Hematopoietic multipotent progenitor cell treated with erythropoietin and hydrocortisone succinate and interleukin-3 and kit ligand, for 17 days (in vitro differentiated cells): ENCODE measurements at regions not wholly inside any gene's neighbourhood (a gene's known extent, or its start where the extent isn't known, plus 50 kb on each side); places are given as distances from the start of the nearest gene placed in this dataset.
"Not testable (repeated sequence)": the region's sequence is repeated elsewhere in the genome, so short reads cannot be mapped to it uniquely, and the experiment has no call there.

ENCODE experiments used
- DNase-seq: peaks from one replicate; pipeline ENCODE4 v3.0.0-alpha.2; 2015; ENCODE audit warnings: low spot score

DNA sequence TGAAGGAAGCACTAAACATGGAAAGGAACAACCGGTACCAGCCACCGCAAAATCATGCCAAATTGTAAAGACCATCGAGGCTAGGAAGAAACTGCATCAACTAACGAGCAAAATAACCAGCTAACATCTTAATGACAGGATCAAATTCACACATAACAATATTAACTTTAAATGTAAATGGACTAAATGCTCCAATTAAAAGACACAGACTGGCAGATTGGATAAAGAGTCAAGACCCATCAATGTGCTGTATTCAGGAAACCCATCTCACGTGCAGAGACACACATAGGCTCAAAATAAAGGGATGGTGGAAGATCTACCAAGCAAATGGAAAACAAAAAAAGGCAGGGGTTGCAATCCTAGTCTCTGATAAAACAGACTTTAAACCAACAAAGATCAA is 206.3 kb downstream of the SLC38A4 start:
- DNase-seq, result not testable (repeated sequence)

DNA sequence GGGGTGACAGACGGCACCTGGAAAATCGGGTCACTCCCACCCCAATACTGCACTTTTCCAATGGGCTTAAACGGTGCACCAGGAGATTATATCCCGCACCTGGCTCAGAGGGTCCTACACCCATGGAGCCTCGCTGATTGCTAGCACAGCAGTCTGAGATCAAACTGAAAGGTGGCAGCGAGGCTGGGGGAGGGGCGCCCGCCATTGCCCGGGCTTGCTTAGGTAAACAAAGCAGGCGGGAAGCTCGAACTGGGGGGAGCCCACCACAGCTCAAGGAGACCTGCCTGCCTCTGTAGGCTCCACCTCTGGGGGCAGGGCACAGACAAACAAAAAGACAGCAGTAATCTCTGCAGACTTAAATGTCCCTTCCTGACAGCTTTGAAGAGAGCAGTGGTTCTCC is 208.1 kb downstream of the SLC38A4 start:
- DNase-seq, result not testable (repeated sequence)

DNA sequence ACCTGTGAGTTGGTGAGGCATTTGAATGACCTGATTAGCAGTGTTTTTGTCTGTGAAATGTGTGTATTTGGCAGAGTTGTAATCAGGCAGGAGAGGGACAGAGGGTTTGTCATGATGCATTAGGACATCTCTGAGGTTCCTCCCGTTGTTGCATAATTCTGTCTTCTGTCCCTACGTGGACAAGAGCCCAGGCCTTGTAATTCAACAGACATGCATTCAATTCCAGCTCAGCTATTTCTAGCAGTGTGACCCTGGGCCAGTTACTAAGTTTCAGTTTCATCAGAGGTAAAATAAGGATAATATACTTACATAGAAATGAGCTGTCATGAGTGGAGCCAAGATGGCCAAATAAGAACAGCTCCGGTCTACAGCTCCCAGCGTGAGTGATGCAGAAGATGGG is 208.6 kb downstream of the SLC38A4 start:
- DNase-seq, result no peak

DNA sequence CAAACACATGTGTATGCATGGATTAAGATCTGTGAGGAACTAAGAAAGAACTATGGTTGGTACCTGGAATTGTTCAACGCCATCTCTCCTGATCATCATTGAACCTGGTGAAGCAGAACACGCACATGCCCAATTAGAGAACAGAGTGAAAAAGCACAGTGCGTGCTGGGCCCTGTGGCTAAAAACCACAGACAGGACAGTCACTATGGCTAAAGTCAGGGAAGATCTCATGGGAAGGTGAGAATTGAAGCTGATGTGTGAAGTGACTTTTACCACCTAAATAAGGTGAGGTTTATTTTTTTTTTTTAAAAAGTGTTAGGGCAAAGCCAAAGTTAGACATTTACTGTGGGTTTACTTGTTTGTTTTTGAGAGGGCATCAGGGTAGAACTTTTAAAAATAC is 215.0 kb downstream of the SLC38A4 start:
- no peak for DNase-seq

DNA sequence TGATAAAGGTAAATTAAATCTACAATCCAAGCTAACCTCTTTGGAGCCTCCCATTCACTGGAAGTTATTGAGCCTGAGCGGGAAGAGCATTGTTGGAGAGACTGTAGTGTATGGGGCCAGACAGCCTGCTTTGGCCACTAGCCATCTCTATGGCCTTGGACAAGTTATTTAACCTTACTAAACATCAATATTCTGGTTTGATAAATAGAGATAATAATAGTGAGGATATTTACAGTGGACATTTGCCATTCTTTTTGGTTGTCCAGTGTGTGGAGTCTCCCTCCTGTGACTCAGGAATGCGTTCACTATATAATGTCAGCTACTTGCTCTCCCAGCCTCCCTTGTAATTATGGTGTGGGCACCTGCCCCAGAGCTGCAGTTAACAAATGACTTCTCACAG is 216.1 kb downstream of the SLC38A4 start:
- no peak for DNase-seq

DNA sequence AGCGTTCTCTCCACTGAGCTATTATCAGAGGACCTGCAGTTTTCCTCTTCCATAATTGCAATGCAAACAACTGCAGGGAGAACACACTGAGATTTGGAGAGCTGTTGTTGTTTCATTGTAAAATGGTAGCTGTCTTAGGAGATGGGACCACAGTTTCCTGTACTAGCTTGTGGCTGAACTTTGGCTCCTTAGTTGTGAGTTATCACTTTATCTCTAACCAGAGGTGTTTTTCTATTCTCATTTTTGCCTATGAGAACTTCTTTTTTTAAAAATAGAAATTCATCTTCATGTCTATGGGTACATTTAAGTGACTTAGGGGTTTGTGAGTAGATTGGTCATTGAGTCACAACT is 216.5 kb downstream of the SLC38A4 start:
- DNase-seq, result no peak

DNA sequence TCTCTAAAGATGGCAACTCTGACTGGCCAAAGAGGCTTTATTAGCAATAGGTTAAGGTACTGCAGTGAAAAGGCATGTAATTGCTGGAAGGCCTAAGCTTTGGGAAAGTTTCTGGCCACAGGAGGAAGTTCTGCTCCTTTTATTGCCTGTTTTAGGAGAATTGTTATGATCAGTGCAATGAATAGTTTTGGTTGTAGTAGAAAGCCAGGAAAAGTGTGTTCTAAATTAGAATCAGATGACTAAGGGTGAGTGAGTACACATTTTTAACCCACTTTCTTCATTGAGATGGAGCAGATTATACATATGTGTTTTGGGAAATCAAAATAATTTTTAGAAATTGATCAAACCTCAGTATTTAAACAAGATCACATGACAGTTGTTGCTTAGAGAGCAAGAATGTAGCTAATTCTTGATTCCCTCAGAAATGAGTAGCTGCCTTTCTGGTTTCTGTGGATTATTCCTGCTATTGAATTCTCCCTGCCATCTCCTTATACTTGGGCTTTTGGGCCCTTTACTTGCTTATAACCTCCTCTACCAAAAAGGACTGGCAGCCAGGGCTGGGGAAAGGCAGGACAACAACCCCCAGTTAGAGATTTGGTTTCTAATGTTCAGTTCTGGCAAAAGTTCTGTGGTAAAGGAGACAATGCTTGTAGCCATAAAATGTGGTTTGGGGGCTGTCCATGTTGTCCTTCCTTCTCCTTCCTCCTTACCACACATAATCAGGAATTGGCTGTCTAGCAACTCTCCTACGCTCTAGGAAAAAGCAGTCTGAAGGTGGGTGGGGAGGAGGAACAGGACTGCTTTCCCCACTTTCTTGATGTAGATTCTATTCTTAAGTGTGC is 217.1 kb downstream of the SLC38A4 start:
- no peak for DNase-seq

DNA sequence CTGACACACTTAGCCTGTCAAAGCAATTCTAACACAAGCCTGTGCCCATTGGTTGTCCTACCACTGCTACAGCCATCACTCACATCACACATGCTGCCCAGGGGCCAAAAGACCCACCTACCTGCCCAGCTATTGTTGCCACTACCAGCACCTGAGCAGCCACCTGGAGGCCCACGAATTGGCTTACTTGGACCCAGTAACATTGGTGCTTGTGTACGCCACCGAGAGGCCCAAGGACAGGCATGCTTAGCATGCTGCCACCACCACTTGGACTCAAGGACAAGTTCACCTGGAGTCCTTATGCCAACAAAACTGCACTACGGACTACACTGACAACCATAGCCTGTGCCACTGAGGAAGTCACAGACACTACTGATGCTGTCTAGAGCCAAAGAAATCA is 221.1 kb downstream of the SLC38A4 start:
- no peak for DNase-seq

DNA sequence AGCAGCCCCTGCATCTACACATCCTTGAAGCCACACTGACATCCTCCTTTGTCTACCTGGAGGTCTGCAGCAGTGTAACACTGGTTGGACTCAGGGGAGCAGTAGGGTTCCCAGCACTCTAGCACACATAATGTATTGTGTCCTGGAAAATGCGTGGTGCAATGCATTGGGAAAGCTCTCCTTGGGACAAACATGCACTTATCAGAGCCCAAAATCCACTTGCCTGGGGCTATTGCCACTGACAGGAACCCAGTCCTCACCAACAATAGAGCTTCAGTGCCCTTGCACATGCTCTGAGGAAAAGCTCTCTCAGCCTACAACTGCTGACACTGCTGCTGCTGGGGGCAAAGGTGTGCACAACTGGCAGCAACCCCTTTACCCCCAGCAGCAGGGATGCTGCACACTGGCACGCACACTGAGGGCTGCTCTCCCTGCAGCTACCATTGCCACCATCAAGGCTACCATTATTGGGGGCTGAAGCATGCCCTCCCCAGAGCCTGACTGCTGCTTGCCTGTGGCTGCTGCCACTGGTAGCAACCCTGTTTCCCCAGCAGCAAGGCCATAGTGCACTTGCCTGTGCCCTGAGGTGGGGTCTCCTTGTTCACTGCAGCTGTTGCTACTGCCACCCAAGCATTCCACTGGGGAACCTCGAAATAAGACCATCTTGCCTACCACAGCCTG is 221.9 kb downstream of the SLC38A4 start:
- DNase-seq, result no peak

DNA sequence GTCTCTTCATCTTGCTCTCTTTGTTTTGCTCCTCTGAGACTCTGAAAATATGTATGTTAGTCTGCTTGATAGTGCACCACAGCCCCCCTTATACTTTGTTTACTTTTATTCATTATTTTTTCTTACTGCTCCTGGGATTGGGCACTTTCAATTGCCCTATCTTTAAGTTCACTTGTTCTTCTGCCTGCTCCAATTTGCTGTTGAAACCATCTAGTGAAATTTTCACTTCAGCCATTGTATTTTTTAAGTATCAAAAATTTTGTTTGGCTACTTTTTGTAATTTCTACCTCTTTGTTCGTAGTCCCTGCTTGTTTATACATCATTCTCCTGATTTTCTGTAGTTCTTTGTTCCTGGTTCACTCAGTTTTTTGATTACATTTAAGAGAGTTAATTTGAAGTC is 223.3 kb downstream of the SLC38A4 start:
- DNase-seq, result no peak

DNA sequence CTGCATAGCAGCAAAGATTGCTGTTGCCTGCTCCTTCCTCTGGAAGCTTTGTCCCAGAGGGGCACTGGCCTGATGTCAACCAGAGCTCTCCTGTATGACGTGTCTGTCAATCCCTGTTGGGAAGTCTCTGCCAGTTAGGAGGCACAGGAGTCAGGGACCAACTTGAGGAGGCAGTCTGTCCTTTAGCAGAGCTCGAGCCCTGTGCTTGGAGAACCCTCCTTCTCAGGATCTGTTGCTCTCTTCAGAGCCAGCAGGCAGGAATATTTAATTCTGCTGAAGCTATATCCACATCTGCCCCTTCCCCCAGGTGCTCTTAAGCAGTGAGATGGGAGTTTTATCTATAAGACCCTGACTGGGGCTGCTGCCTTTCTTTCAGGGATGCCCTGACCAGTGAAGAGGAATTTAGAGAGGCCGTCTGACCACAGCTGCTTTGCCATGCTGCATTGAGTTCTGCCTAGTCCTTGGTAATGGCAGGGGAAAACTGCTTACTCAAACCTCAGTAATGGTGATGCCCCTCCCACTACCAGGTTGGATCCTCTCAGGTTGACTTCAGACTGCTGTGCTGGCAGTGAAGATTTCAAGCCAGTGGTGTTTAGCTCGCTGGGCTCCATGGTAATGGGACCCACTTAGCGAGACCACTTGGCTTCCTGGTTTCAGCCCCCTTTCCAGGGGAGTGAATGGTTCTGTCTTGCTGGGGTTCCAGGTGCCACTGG is 218.6 kb upstream of the SLC38A2 start:
- no peak for DNase-seq

DNA sequence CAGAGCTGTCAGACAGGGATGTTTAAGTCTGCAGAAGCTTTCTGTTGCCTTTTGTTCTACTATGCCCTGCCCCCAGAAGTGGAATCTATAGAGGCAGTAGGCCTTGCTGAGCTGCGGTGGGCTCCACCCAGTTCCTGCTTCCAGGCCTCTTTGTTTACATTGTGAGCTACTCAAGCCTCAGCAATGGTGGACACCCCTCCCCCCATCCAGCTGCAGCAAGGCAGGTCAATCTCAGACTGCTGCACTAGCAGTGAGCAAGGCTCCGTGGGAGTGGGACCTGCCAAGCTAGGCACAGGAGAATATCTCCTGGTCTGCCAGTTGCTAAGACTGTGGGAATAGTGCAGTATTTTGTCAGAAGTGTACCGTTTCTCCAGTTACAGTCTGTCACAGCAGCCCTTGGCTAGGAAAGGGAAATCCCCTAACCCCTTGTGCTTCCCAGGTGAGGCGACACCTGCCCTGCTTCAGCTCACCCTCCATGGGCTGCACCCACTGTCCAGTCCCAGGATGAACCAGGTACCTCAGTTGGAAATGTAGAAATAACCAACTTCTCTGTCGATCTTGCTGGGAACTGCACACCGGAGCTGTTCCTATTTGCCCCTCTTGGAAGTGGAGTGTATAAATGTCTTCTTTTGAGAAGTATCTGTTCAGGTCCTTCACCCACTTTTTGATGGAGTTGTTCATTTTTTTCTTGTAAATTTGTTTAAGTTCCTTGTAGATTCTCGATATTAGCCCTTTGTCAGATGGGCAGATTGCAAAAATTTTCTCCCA is 213.5 kb upstream of the SLC38A2 start:
- DNase-seq, result no peak

DNA sequence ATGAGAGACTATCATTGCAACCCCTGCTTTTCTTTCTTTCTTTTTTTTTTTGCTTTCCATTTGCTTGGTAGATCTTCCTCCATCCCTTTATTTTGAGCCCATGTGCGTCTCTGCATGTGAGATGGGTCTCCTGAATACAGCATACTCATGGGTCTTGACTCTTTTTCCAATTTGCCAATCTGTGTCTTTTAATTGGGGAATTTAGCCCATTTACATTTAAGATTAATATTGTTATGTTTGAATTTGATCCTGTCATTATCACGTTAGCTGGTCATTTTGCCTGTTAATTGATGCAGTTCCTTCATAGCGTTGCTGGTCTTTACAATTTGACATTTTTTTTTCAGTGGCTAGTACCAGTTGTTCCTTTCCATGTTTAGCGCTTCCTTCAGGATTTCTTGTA is 211.5 kb upstream of the SLC38A2 start:
- not testable (repeated sequence) for DNase-seq

DNA sequence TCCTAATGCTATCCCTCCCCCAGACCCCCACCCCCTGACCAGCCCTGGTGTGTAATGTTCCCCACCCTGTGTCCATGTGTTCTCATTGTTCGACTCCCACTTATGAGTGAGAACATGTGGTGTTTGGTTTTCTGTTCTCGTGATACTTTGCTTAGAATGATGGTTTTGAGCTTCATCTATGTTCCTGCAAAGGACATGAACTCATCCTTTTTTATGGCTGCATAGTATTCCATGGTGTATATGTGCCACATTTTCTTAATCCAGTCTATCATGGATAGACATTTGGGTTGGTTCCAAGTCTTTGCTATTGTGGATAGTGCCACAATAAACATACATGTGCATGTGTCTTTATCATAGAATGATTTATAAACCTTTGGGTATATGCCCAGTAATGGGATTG is 209.4 kb upstream of the SLC38A2 start:
- not testable (repeated sequence) for DNase-seq

DNA sequence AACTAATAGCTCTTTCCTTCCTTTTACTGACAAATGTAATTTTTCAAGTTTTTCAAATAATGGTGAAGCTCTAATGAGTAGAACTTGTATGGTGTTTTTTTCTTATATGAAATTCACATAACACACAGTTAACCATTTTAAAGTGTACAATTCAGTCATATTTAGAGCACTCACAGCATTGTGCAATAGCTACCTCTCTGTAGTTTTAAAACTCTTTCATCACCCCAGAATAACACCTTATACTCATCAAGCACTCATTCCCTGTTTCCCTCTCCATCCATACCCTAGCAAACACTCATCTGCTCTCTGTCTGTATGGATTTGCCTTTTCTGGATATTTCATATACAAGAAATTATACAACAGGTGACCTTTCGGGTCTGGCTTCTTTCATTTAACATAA is 207.9 kb upstream of the SLC38A2 start:
- no peak for DNase-seq

DNA sequence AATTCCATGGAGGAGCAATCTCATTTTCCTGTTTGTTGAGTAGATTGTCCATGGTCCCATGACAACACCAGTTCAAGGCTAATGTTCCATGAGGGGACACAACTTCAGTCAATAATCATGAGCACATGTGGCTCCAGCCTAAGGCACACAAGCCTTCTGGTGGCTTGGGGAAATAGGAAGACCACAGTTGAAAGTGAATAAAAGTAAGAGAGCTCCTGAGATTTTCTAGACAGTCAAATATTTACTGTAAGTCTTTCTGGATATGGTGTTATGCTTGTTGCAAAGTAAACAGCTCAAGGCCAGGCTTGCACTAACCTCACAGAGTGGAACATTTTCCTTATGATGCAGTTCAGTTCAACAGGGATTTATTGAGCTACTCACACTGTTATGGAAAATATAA is 206.9 kb upstream of the SLC38A2 start:
- no peak for DNase-seq

DNA sequence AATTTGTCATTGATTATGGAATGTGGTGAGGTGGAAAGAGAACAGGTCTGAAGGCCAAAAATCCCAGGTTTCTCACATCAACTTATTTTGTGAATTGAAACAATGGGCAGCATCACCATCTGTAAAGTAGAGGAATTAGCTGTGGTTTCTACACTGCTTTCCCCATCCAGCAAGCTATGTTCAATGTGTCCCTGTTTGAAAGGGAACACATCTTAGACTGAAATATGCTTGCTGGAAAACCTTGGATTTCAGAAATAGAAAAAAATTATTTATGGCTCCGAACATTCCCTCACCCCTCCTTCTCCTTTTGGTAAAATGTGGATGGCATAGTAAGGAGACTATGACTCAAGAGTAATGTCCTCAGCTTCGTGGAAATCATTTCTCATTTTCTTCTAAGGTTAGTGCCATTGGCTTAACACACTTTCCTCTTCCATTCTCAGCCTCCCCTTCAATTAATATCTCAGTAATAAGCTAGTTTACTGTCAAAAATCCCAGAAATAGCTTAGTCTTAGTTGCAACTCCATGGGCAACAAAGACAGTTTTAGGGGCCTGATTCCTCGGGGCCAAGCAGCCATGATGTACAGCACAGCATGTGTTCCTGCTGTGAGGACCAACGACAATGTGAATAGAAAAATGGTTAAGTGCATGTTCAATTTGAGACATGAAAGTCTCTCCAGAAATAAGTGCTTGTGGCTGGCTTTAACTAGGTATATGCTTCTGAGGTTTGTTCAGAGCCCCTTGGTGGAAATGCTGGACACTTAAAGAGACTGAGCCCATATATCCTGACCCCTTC is 205.8 kb upstream of the SLC38A2 start:
- no peak for DNase-seq

DNA sequence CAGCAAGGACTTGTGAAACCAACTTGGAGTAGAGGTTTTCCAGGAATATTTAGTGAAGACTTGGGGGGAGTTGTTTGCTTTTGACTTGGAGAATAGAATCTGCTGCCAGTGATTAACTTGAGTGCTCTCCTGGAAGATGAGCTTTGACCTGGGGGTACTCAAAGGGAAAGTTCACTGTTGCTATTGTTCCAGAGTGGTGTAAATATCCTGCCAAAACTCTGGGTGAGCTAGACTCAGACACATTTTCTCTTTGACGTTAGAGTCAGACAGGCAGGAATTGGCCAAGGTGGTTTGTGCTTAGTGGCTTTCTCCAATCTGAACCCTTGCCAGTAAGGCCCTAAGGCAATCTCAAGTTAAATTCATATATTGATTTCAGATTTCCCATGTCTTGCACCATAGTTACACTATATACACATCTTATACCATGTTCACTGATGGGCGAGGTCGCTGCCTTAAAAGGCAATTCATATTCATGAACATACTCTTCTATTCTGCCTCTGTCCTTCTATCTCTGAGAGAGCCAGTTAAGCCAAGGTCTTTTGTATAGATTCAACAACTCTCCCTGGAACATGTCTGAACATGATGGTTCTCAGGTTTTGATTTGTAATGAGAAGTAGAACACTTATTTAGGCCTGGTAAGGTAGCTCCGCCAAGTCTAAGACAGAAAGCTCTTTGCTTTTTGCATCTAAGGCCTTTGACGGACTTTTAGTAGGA is 204.6 kb upstream of the SLC38A2 start:
- DNase-seq, result no peak

DNA sequence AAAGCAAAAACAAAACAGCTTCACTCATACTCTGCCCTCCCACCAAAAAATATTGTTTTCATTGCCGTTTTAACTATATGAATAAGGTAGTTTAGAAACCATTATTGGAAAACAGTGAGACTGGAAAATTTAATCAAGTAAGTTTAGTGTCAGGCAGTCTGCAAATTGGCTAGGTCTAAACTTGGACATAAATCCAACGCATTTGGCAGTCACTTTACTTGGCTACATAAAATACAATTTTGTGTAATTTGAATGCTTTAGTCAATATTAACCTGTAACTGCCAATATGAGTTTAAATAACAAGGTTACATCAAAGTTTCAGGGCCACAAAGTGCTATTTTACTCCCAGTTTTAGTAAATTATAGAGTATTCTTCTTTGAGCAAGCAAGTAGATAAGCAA is 202.3 kb upstream of the SLC38A2 start:
- no peak for DNase-seq

DNA sequence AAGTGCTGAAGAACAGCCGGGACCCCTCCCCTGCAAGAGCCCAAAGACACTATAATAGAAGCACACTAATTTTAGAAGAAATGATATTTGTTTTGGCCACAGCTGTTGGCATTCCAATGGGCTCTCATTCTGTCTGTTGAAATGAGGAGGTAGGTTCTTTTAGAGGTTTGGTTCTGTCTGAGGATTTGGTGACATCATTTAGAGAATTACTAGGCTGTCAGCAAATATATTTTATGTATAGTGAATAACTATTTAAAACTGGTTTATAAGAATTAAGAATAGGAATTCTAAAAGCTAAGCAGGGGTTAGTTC is 200.7 kb upstream of the SLC38A2 start:
- no peak for DNase-seq
